Nephron progenitor cell (in vitro differentiated cells): ENCODE measurements at regions not wholly inside any gene's neighbourhood (a gene's known extent, or its start where the extent isn't known, plus 50 kb on each side); places are given as distances from the start of the nearest gene placed in this dataset.

Source experiments
- DNase-seq: peaks from one replicate; pipeline ENCODE4 v3.0.0; 2021
- H3K27ac Mint-ChIP-seq: 2 replicates; pipeline ENCODE4 v1.8.0; 2021; ENCODE audit warnings: mild to moderate bottlenecking, moderate library complexity, mixed read lengths
- H3K27me3 Mint-ChIP-seq: 2 replicates; pipeline ENCODE4 v1.8.0; 2021; ENCODE audit warnings: mild to moderate bottlenecking, low read depth, mixed read lengths; ENCODE audit not compliant: poor library complexity
- H3K36me3 Mint-ChIP-seq: 2 replicates; pipeline ENCODE4 v1.8.0; 2021; ENCODE audit warnings: low read depth, mixed read lengths
- H3K4me1 Mint-ChIP-seq: 2 replicates; pipeline ENCODE4 v1.8.0; 2021; ENCODE audit warnings: mixed read lengths
- H3K4me3 Mint-ChIP-seq: 2 replicates; pipeline ENCODE4 v1.8.0; 2021; ENCODE audit warnings: mild to moderate bottlenecking, moderate library complexity, mixed read lengths
- H3K9me3 Mint-ChIP-seq: 2 replicates; pipeline ENCODE4 v1.8.0; 2021; ENCODE audit warnings: mild to moderate bottlenecking, moderate library complexity, mixed read lengths
- TF ChIP-seq, protein P1 (sequence below): fragments of 200-600 bp; sonication (generic); IDR thresholded peaks from 2 replicates; pipeline ENCODE4 v1.5.0; 2021; ENCODE audit warnings: antibody characterized with exemption

- no peaks in the 10 kb centered on the region for H3K4me1 Mint-ChIP-seq
- H3K36me3 Mint-ChIP-seq = no peaks in the 10 kb centered on the region
- no peak overlapping the region for H3K4me3 Mint-ChIP-seq
- no peak for DNase-seq
- peaks cover 3% of the 10 kb centered on the region for H3K9me3 Mint-ChIP-seq
- H3K27ac Mint-ChIP-seq = no peak overlapping the region
- H3K27me3 Mint-ChIP-seq = no peaks in the 10 kb centered on the region
- TF ChIP-seq, protein P1, sequence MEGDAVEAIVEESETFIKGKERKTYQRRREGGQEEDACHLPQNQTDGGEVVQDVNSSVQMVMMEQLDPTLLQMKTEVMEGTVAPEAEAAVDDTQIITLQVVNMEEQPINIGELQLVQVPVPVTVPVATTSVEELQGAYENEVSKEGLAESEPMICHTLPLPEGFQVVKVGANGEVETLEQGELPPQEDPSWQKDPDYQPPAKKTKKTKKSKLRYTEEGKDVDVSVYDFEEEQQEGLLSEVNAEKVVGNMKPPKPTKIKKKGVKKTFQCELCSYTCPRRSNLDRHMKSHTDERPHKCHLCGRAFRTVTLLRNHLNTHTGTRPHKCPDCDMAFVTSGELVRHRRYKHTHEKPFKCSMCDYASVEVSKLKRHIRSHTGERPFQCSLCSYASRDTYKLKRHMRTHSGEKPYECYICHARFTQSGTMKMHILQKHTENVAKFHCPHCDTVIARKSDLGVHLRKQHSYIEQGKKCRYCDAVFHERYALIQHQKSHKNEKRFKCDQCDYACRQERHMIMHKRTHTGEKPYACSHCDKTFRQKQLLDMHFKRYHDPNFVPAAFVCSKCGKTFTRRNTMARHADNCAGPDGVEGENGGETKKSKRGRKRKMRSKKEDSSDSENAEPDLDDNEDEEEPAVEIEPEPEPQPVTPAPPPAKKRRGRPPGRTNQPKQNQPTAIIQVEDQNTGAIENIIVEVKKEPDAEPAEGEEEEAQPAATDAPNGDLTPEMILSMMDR = no peak
These were observed 498.7 kb downstream of the SOX5 start for GRCh38 chr12:23450810-23451209.

DNA sequence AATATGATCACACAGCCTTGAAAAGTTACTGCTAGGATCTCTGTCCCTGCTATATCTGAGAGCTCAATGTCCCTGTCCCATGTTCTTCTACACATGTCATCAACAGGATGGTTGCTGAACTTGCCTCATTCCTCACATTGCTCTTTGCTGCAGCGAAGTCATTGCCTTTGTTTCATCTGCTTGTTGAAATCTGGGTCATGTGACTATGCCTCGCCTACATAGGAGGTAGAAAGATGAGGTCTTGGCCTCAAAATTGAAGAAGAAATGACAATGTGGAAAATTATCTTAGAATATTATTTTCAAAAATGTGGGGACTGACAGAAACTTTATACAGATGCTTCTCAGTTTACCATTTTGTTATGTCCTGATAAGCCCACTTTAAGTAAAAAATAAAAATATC, 494.2 kb downstream of the SOX5 start:
- Mint-ChIP-seq H3K4me3 (no peak overlapping the region), H3K27me3 (no peaks in the 10 kb centered on the region), H3K27ac (no peak overlapping the region), H3K9me3 (no peaks in the 10 kb centered on the region), H3K36me3 (no peaks in the 10 kb centered on the region), H3K4me1 (no peaks in the 10 kb centered on the region)
- TF ChIP-seq, protein P1 = no peak
- DNase-seq = no peak

DNA sequence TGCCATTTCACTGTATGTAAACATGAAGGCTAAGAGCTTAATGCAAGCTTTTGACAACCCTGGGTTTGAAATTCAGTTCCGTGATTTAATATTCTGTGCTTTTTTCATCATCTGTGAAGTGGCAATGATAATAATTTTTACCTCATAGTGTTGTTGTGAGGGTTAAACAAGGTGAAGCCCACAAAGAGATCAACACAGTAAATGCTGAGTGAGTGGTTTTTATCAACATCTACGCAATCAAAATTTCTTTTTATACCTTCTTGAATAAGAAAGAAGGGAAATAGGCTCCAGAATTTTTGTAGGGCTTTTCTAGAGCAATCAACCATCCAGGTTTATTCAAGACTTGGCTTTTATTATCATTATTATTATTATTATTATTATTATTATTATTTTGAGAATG, 490.8 kb downstream of the SOX5 start:
- DNase-seq = no peak
- Mint-ChIP-seq H3K27me3 (no peaks in the 10 kb centered on the region), H3K9me3 (peaks cover 4% of the 10 kb centered on the region), H3K4me3 (no peak overlapping the region), H3K4me1 (no peaks in the 10 kb centered on the region), H3K36me3 (no peaks in the 10 kb centered on the region), H3K27ac (no peak overlapping the region)
- TF ChIP-seq, protein P1 = no peak

DNA sequence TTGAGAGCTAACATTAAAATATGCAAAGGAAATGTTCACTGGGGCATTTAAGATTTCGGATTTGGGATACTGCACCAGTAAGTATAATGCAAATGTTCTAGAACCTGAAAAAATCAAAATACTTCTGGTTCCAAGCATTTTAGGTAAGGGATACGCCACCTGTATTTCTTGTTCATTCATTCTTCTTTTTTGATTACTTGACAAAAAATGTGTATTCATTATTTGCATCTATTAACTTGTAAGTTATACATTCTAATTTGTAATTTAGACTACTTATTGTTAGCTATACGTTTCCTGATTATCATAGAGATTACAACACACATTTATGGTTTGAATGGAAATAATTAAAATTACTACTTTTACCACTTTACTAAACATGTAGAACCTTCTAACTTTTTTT, 486.9 kb downstream of the SOX5 start:
- Mint-ChIP-seq H3K36me3 (no peaks in the 10 kb centered on the region), H3K4me3 (no peak overlapping the region)
- TF ChIP-seq, protein P1 = no peak

GRCh38 chr12:23463172-23463571, 486.3 kb downstream of the SOX5 start:
- no peaks in the 10 kb centered on the region for H3K4me1 Mint-ChIP-seq
- TF ChIP-seq, protein P1 = no peak
- no peak overlapping the region for H3K4me3 Mint-ChIP-seq
- peaks cover 43% of the 10 kb centered on the region for H3K9me3 Mint-ChIP-seq
- no peaks in the 10 kb centered on the region for H3K36me3 Mint-ChIP-seq
- no peaks in the 10 kb centered on the region for H3K27me3 Mint-ChIP-seq
- H3K27ac Mint-ChIP-seq = no peak overlapping the region
- no peak for DNase-seq

More for the DNA sequence above, 486.9 kb downstream of the SOX5 start:
- no peak for DNase-seq
- no peak overlapping the region for H3K27ac Mint-ChIP-seq
- no peaks in the 10 kb centered on the region for H3K27me3 Mint-ChIP-seq
- H3K9me3 Mint-ChIP-seq = peaks cover 37% of the 10 kb centered on the region
- no peaks in the 10 kb centered on the region for H3K4me1 Mint-ChIP-seq

DNA sequence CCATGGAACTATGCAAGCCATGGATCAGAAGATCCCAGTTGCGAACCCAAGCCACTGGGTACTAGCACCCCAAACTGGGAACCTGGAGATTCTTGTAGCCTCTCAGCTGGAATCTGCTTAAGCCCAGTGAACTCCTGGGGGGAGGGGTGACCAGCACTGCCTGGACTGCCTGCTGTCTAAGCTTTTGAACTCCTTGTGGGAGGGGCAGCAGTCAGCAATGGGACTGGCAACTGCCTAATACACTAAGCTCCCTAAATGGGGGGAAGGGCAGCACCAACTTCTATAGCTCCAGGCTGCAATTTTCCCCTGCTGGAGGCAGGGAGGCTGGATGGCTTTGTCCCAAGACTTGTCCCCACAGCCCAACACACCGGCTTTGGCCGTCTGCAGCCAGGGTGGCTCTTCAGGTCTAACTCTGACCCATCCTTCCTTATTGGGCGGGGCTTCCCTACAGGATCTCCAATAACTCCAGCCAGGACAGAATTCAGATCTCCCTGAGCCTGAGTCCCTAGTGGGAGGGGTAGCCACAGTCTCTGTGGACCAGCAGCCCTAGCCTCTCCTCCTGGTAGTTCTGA, 485.1 kb downstream of the SOX5 start:
- DNase-seq = no peak
- Mint-ChIP-seq H3K27me3 (no peaks in the 10 kb centered on the region), H3K9me3 (peaks cover 54% of the 10 kb centered on the region), H3K4me3 (no peak overlapping the region), H3K36me3 (no peaks in the 10 kb centered on the region), H3K27ac (no peak overlapping the region), H3K4me1 (no peaks in the 10 kb centered on the region)
- TF ChIP-seq, protein P1 = no peak
